Middle frontal gyrus (tissue), 1 donor: ENCODE measurements at regions not wholly inside any gene's neighbourhood (a gene's known extent, or its start where the extent isn't known, plus 50 kb on each side); places are given as distances from the start of the nearest gene placed in this dataset.
"Not testable (repeated sequence)": the region's sequence is repeated elsewhere in the genome, so short reads cannot be mapped to it uniquely, and the experiment has no call there.

Source experiments
- DNase-seq: peaks from one replicate; pipeline ENCODE4 v3.0.0-alpha.2; 2015; ENCODE audit warnings: low spot score; ENCODE audit errors: extremely low spot score

GRCh38 chr14:83863042-83863774 lies 1666.7 kb upstream of the FLRT2 start:
- DNase-seq, result no peak

GRCh38 chr14:83864106-83864505 lies 1665.8 kb upstream of the FLRT2 start:
- DNase-seq, result no peak

- DNase-seq, result no peak
Observed at GRCh38 chr14:83867566-83868225, 1662.2 kb upstream of the FLRT2 start.

GRCh38 chr14:83870546-83871270 lies 1659.2 kb upstream of the FLRT2 start:
- no peak for DNase-seq

- no peak for DNase-seq
Observed at GRCh38 chr14:83873669-83874068, 1656.3 kb upstream of the FLRT2 start.

GRCh38 chr14:83874662-83875061 lies 1655.3 kb upstream of the FLRT2 start:
- DNase-seq, result no peak

GRCh38 chr14:83883732-83884131 lies 1646.2 kb upstream of the FLRT2 start:
- no peak for DNase-seq

GRCh38 chr14:83885837-83886293 lies 1644.1 kb upstream of the FLRT2 start:
- DNase-seq, result no peak

- DNase-seq, result no peak
Observed at GRCh38 chr14:83887866-83888265, 1642.1 kb upstream of the FLRT2 start.

GRCh38 chr14:83893447-83893846 lies 1636.5 kb upstream of the FLRT2 start:
- no peak for DNase-seq

GRCh38 chr14:83894568-83894967 lies 1635.4 kb upstream of the FLRT2 start:
- no peak for DNase-seq

- not testable (repeated sequence) for DNase-seq
Observed at GRCh38 chr14:83898558-83898957, 1631.4 kb upstream of the FLRT2 start.

- DNase-seq, result no peak
Observed at GRCh38 chr14:83899706-83900105, 1630.2 kb upstream of the FLRT2 start.

- no peak for DNase-seq
Observed at GRCh38 chr14:83905157-83905556, 1624.8 kb upstream of the FLRT2 start.

GRCh38 chr14:83908419-83908818 lies 1621.5 kb upstream of the FLRT2 start:
- no peak for DNase-seq

GRCh38 chr14:83909507-83909906 lies 1620.4 kb upstream of the FLRT2 start:
- DNase-seq, result no peak

GRCh38 chr14:83912032-83912642 lies 1617.8 kb upstream of the FLRT2 start:
- no peak for DNase-seq

GRCh38 chr14:83913476-83913875 lies 1616.5 kb upstream of the FLRT2 start:
- no peak for DNase-seq

- DNase-seq, result no peak
Observed at GRCh38 chr14:83918546-83918945, 1611.4 kb upstream of the FLRT2 start.

- not testable (repeated sequence) for DNase-seq
Observed at GRCh38 chr14:83919675-83920074, 1610.3 kb upstream of the FLRT2 start.

GRCh38 chr14:83923842-83924241 lies 1606.1 kb upstream of the FLRT2 start:
- DNase-seq, result no peak

GRCh38 chr14:83924259-83924658 lies 1605.7 kb upstream of the FLRT2 start:
- DNase-seq, result no peak
